Fibroblast of villous mesenchyme (primary cell): ENCODE measurements at regions not wholly inside any gene's neighbourhood (a gene's known extent, or its start where the extent isn't known, plus 50 kb on each side); places are given as distances from the start of the nearest gene placed in this dataset.

Source experiments
- DNase-seq: peaks from one replicate; pipeline ENCODE4 v3.0.0-alpha.2; 2010; ENCODE audit warnings: low read depth
- H3K4me3 ChIP-seq: 2 replicates; pipeline ENCODE4 v1.5.1; 2011; ENCODE audit warnings: low read depth, mild to moderate bottlenecking, low read length
- CTCF ChIP-seq: IDR thresholded peaks from 2 replicates; pipeline ENCODE4 v1.5.1; 2012; ENCODE audit warnings: low read depth, mild to moderate bottlenecking, low read length; ENCODE audit not compliant: insufficient read depth

GRCh38 chr15:93244696-93245660 is 156.0 kb upstream of the RGMA start:
- no peak overlapping the region for H3K4me3 ChIP-seq
- TF ChIP-seq CTCF, result no peak
- DNase-seq, result no peak

- H3K4me3 ChIP-seq, result no peak overlapping the region
- DNase-seq, result no peak
- no peak for TF ChIP-seq CTCF
Measured at GRCh38 chr15:93243573-93243972, 154.6 kb upstream of the RGMA start.

DNA sequence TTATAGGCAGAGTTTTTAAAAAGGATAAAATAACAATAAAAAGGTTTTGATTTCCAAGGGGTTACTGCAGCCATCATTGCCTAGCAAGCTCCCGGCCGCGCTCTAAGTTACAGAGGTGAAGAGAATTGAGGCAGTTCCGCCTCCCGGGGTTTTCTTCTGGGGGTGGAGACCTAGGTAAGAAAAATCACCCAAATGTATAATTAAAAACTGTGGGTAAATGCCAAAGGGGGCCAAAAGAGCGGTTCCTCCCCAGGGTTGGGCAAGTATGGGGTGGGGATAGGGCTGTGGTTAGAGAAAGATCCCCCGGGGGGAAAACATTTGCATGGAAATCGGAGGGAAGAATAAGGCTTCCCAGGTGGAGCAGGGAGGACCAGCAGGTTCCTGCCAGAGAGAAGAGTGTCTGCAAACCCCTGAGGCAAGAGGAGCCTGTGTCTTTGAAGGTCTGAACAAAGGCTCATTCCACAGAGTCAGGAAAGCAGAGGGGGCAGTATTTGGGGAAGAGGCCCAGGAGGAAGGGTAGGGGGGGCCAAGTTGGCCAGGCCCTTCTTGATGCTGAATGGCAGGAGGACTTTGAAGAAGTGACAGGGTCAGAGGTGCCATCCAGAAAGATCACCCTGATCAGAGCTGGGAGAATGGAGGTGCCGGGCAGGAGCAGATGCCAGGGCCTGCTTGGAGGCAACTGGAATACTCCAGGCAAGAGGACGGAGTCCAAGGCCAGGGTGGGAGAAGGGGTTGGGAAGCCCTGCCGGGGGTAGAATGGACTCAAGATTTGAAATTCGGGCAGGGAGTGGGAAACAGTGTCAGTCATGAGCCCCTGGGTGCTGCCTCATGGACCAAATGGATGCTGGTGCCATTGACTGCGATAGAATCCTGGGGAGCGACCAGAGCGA is 152.9 kb upstream of the RGMA start:
- H3K4me3 ChIP-seq, result no peak overlapping the region
- DNase-seq, result no peak
- no peak for TF ChIP-seq CTCF

- H3K4me3 ChIP-seq, result no peak overlapping the region
- no peak for DNase-seq
- no peak for TF ChIP-seq CTCF
Measured at GRCh38 chr15:93239993-93240392, 151.0 kb upstream of the RGMA start.

- no peak for DNase-seq
- TF ChIP-seq CTCF, result no peak
- no peak overlapping the region for H3K4me3 ChIP-seq
Measured at GRCh38 chr15:93239591-93239990, 150.6 kb upstream of the RGMA start.

DNA sequence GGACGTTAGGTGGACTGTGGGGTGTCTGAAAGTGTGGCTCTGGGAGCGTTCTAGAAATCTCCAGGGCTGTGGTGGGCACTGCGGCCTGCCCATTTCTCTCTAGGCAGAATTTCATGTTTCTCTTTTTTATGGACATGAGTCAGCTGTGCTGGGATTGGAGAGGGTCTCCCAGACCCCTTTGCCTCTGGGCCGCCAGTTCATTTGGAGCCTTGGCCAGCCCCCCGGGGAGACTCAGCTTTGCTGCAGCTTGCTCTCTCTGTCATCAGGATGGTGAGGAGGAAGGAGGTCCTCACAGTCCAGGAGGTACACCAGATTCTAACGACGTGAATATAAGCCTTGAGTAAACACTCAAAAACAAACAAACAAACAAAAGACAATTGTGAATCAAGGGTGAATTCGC is 149.6 kb upstream of the RGMA start:
- DNase-seq, result no peak
- no peak overlapping the region for H3K4me3 ChIP-seq
- no peak for TF ChIP-seq CTCF
